ENCODE measurements at regions not wholly inside any gene's neighbourhood (a gene's known extent, or its start where the extent isn't known, plus 50 kb on each side); places are given as distances from the start of the nearest gene placed in this dataset.

DNA sequence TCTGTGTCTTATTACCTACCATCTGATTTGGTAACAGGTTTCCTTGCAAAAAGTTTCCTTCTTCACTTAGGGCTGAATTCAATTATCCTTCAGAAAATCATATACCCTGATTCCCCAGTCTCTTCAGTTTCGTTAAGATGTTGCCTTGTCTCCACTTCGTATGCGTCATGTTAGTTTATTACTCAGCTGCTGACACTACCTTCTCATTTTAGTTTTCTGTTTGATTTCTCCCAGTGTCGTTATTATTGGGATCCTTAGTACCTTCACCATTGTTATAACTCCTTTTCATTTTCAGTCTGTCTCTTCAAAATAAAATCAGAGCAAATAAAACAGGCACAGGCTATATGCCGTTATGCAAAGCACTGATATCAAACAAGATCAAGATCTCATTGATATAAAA, 87.5 kb upstream of the RBPJ start:
- ATAC-seq, result no peak
- no peak overlapping the region for H3K4me3 ChIP-seq
- ChIA-PET CTCF (no interaction called here), SMC1A (ENCODE audit: uncharacterized antibody, unreplicated experiment) (interaction anchor here (1.0 to 1.1 kb wide), 2 partner anchors 9 to 15 kb away, joined by 3 to 5 read pairs; no protein-coding TSS in a partner anchor), POLR2A (interaction anchor here (0.6 kb wide), 1 partner anchor 487 kb away, joined by 3 read pairs; no protein-coding TSS in a partner anchor), RAD21 (ENCODE audit: unreplicated experiment) (interaction anchor here (1.6 kb wide), 1 partner anchor 92 kb away, joined by 5 read pairs; no protein-coding TSS in a partner anchor)
- no peak for FAIRE-seq
- TF ChIP-seq HDAC2 (IDR thresholded peaks at IDR 0.05) (no peak), TCF3 (IDR thresholded peaks at IDR 0.05; ENCODE audit: borderline replicate concordance, insufficient read depth, low read depth, low read length) (no peak), SIN3A (IDR thresholded peaks at IDR 0.05; ENCODE audit: low read depth, low read length) (no peak), TBL1XR1 (IDR thresholded peaks at IDR 0.05; ENCODE audit: low read depth, low read length) (no peak)
- TF ChIP-seq, protein P1, sequence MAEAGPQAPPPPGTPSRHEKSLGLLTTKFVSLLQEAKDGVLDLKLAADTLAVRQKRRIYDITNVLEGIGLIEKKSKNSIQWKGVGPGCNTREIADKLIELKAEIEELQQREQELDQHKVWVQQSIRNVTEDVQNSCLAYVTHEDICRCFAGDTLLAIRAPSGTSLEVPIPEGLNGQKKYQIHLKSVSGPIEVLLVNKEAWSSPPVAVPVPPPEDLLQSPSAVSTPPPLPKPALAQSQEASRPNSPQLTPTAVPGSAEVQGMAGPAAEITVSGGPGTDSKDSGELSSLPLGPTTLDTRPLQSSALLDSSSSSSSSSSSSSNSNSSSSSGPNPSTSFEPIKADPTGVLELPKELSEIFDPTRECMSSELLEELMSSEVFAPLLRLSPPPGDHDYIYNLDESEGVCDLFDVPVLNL (IDR thresholded peaks at IDR 0.05; ENCODE audit: low read depth, low read length), result no peak
- intact Hi-C loops (cut with micrococcal nuclease; ENCODE audit: unreplicated experiment) (no loop called here), in situ Hi-C loops (cut with MboI) (no loop called here)
- no peak overlapping the region for H3K4me2 ChIP-seq (ENCODE audit: control insufficient read depth, insufficient read depth)
- no peaks in the 10 kb centered on the region for H3K4me1 ChIP-seq (ENCODE audit: control insufficient read depth, insufficient read depth, low read length)
- WGBS (ENCODE audit: insufficient coverage, insufficient replicate concordance, low lambda C conversion rate, missing lambda C conversion rate), result 36% methylated on average over 5 of the region's 5 CpGs
- no peaks in the 10 kb centered on the region for H3K79me2 ChIP-seq (ENCODE audit: control insufficient read depth, insufficient read depth, low read length)
- no peaks in the 10 kb centered on the region for H3K27me3 ChIP-seq (replicated peaks in 1 of 2; ENCODE audit: control insufficient read depth in 2 of 2, insufficient read depth in 2 of 2, low read length in 1 of 2)
- no TSS peak for BruUV-seq (replicated peaks)
- DNase-seq (ENCODE audit: low read depth, low spot score), result no peak
- H3K36me3 ChIP-seq (ENCODE audit: control insufficient read depth in 2 of 2, insufficient read depth in 2 of 2, low read length in 1 of 2), result no peaks in the 10 kb centered on the region
- no peaks in the 10 kb centered on the region; the same call in 2 of the 3 replicates for H3K9me3 ChIP-seq (replicated peaks; ENCODE audit: control insufficient read depth, insufficient read depth, low read length)
- H2AFZ ChIP-seq (ENCODE audit: control insufficient read depth, low read depth, low read length), result no peak overlapping the region
- H3K9ac ChIP-seq (ENCODE audit: control insufficient read depth, insufficient read depth, low read length), result no peak overlapping the region
- H4K20me1 ChIP-seq (ENCODE audit: control insufficient read depth, insufficient read depth), result no peaks in the 10 kb centered on the region
- no peak overlapping the region for H3K27ac ChIP-seq (ENCODE audit: control insufficient read depth, insufficient read depth)

DNA sequence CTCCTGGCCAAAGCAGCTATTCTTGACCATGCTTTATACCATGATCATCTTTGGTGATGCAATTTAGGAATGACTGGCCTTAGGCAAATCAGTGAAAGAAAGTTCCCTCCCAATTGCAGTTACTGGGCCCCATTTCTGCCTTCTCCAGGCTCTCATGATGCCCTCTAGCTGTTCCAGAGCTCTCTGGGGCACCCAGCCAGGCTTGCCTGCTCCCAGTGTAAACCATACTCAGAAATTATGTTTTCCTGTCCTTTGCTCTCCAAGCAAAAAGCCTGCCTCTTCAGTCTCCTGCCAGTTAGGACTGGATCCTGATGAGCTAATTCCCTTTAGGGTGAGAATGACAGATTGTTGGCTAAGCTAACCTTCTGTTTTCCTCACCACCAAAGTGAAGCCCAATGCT, 85.3 kb upstream of the RBPJ start:
- SMC1A ChIA-PET (ENCODE audit: uncharacterized antibody, unreplicated experiment), result interaction anchor here (1.1 to 1.6 kb wide), 6 partner anchors 8 to 167 kb away, joined by 3 to 5 read pairs (median 4); no protein-coding TSS in a partner anchor
- Histone ChIP-seq H3K27ac (ENCODE audit: control insufficient read depth, insufficient read depth) (no peak overlapping the region), H3K79me2 (ENCODE audit: control insufficient read depth, insufficient read depth, low read length) (no peaks in the 10 kb centered on the region), H3K4me1 (ENCODE audit: control insufficient read depth, insufficient read depth, low read length) (no peaks in the 10 kb centered on the region), H3K36me3 (ENCODE audit: control insufficient read depth in 2 of 2, insufficient read depth in 2 of 2, low read length in 1 of 2) (no peaks in the 10 kb centered on the region), H3K4me3 (no peak overlapping the region), H3K9ac (ENCODE audit: control insufficient read depth, insufficient read depth, low read length) (no peak overlapping the region), H3K4me2 (ENCODE audit: control insufficient read depth, insufficient read depth) (no peak overlapping the region), H3K27me3 (replicated peaks in 1 of 2; ENCODE audit: control insufficient read depth in 2 of 2, insufficient read depth in 2 of 2, low read length in 1 of 2) (no peaks in the 10 kb centered on the region), H4K20me1 (ENCODE audit: control insufficient read depth, insufficient read depth) (no peaks in the 10 kb centered on the region), H3K9me3 (replicated peaks; ENCODE audit: control insufficient read depth, insufficient read depth, low read length) (no peaks in the 10 kb centered on the region; the same call in 2 of the 3 replicates), H2AFZ (ENCODE audit: control insufficient read depth, low read depth, low read length) (no peak overlapping the region)
- RAD21 ChIA-PET (ENCODE audit: unreplicated experiment), result no interaction called here
- intact Hi-C loops (cut with micrococcal nuclease; ENCODE audit: unreplicated experiment), result no loop called here
- ATAC-seq (no peak), FAIRE-seq (no peak), DNase-seq (ENCODE audit: low read depth, low spot score) (no peak)
- in situ Hi-C loops (cut with MboI), result no loop called here
- no TSS peak for BruUV-seq (replicated peaks)
- POLR2A ChIA-PET, result no interaction called here
- CTCF ChIA-PET, result interaction anchor here (1.1 to 2.9 kb wide), 5 partner anchors 11 to 175 kb away, joined by 3 to 10 read pairs (median 3); no protein-coding TSS in a partner anchor
- no peak for TF ChIP-seq SUPT20H (IDR thresholded peaks at IDR 0.05; ENCODE audit: borderline replicate concordance, control insufficient read depth, low read depth, low read length)
- TF ChIP-seq CHD1 (IDR thresholded peaks at IDR 0.05; ENCODE audit: low read depth, low read length), result no peak
- no peak for TF ChIP-seq CHD4 (IDR thresholded peaks at IDR 0.05)
- TF ChIP-seq HCFC1 (IDR thresholded peaks at IDR 0.05; ENCODE audit: low read length), result no peak
- no peak for TF ChIP-seq SMC3 (IDR thresholded peaks at IDR 0.05; ENCODE audit: borderline replicate concordance, low read length)
- no peak for TF ChIP-seq LARP7 (IDR thresholded peaks at IDR 0.05)
- TF ChIP-seq ZNF217 (IDR thresholded peaks at IDR 0.05), result no peak
- TF ChIP-seq ZNF384 (IDR thresholded peaks at IDR 0.05; ENCODE audit: borderline replicate concordance, low read depth, low read length), result no peak
- TF ChIP-seq CBX5 (IDR thresholded peaks at IDR 0.05; ENCODE audit: low read depth), result no peak
- TF ChIP-seq ESRRA (IDR thresholded peaks at IDR 0.05; ENCODE audit: low read length), result no peak
- TF ChIP-seq, protein P2, sequence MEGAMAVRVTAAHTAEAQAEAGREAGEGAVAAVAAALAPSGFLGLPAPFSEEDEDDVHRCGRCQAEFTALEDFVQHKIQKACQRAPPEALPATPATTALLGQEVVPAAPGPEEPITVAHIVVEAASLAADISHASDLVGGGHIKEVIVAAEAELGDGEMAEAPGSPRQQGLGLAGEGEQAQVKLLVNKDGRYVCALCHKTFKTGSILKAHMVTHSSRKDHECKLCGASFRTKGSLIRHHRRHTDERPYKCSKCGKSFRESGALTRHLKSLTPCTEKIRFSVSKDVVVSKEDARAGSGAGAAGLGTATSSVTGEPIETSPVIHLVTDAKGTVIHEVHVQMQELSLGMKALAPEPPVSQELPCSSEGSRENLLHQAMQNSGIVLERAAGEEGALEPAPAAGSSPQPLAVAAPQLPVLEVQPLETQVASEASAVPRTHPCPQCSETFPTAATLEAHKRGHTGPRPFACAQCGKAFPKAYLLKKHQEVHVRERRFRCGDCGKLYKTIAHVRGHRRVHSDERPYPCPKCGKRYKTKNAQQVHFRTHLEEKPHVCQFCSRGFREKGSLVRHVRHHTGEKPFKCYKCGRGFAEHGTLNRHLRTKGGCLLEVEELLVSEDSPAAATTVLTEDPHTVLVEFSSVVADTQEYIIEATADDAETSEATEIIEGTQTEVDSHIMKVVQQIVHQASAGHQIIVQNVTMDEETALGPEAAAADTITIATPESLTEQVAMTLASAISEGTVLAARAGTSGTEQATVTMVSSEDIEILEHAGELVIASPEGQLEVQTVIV (IDR thresholded peaks at IDR 0.05; ENCODE audit: borderline replicate concordance, partially characterized antibody), result no peak
